ENCODE measurements at regions not wholly inside any gene's neighbourhood (a gene's known extent, or its start where the extent isn't known, plus 50 kb on each side); places are given as distances from the start of the nearest gene placed in this dataset.

DNA sequence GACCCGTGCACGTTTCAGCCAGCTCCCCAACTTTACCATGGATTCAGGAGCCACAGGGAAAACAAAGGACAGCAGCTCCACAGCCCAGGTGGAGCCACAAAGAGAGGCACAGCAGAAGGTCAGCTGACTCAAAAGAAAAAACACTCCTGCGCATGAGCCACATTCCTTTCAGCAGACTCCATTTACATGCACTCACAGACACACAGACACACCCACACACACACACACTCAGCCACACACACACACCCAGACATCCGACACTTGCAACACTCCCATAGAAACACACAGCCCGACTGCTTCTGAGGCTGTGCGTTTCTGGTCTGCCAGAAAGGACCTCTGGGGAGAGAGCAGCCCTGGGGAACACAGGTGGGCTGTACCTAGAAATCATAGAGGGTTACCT, 2335.5 kb downstream of the TP53TG3F start:
- Histone ChIP-seq H3K9ac (ENCODE audit: low read length) (no peak overlapping the region), H3K27me3 (replicated peaks in 1 of 4; ENCODE audit: control extremely low read depth in 1 of 4, control insufficient read depth in 3 of 4, insufficient read depth in 4 of 4, low read length in 3 of 4) (no peaks in the 10 kb centered on the region), H3K4me3 (ENCODE audit: control extremely low read depth in 1 of 5, extremely low read depth in 1 of 5, insufficient read depth in 1 of 5, low read depth in 2 of 5, low read length in 4 of 5) (no peak overlapping the region), H3K4me2 (replicated peaks; ENCODE audit: low read depth, low read length, poor library complexity, severe bottlenecking) (no peak overlapping the region), H3K27ac (ENCODE audit: low read length in 2 of 2) (no peak overlapping the region), H3K79me2 (ENCODE audit: control insufficient read depth, insufficient read depth, low read length) (no peaks in the 10 kb centered on the region), H2AFZ (ENCODE audit: insufficient read depth, low read depth, low read length, poor library complexity, severe bottlenecking) (no peak overlapping the region), H4K20me1 (ENCODE audit: control insufficient read depth, insufficient read depth, low read length, poor library complexity, severe bottlenecking) (no peaks in the 10 kb centered on the region), H3K36me3 (replicated peaks in 1 of 2; ENCODE audit: control extremely low read depth in 1 of 2, control insufficient read depth in 1 of 2, extremely low read depth in 1 of 2, insufficient read depth in 2 of 2, low read length in 1 of 2) (no peaks in the 10 kb centered on the region), H3K9me3 (ENCODE audit: control extremely low read depth in 1 of 3, control insufficient read depth in 2 of 3, insufficient read depth in 1 of 3, low read length in 2 of 3) (peaks cover 0 to 63% (median under 1%) of the 10 kb centered on the region in 3 donors), H3K4me1 (ENCODE audit: control insufficient read depth in 2 of 2, insufficient read depth in 2 of 2, low read length in 2 of 2) (no peaks in the 10 kb centered on the region)
- intact Hi-C loops (cut with micrococcal nuclease) = no loop called here
- ChIA-PET POLR2A (no interaction called here), CTCF (no interaction called here)
- 63% methylated on average over 6 of the region's 6 CpGs for WGBS (ENCODE audit: insufficient coverage)
- Mint-ChIP-seq H3K4me1 (no peaks in the 10 kb centered on the region), H3K27ac (no peak overlapping the region), H3K27me3 (no peaks in the 10 kb centered on the region), H3K4me3 (no peak overlapping the region), H3K9me3 (ENCODE audit: insufficient read depth) (peaks cover 9% of the 10 kb centered on the region)
- no peak for ATAC-seq (ENCODE audit: low read depth)
- DNase-seq = no peak
- TF ChIP-seq, protein P1, sequence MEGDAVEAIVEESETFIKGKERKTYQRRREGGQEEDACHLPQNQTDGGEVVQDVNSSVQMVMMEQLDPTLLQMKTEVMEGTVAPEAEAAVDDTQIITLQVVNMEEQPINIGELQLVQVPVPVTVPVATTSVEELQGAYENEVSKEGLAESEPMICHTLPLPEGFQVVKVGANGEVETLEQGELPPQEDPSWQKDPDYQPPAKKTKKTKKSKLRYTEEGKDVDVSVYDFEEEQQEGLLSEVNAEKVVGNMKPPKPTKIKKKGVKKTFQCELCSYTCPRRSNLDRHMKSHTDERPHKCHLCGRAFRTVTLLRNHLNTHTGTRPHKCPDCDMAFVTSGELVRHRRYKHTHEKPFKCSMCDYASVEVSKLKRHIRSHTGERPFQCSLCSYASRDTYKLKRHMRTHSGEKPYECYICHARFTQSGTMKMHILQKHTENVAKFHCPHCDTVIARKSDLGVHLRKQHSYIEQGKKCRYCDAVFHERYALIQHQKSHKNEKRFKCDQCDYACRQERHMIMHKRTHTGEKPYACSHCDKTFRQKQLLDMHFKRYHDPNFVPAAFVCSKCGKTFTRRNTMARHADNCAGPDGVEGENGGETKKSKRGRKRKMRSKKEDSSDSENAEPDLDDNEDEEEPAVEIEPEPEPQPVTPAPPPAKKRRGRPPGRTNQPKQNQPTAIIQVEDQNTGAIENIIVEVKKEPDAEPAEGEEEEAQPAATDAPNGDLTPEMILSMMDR (IDR thresholded peaks at IDR 0.05) = no peak
- no peak for TF ChIP-seq EZH2 (IDR thresholded peaks at IDR 0.05; ENCODE audit: borderline replicate concordance, insufficient read depth, low read depth, low read length, poor library complexity, severe bottlenecking)

DNA sequence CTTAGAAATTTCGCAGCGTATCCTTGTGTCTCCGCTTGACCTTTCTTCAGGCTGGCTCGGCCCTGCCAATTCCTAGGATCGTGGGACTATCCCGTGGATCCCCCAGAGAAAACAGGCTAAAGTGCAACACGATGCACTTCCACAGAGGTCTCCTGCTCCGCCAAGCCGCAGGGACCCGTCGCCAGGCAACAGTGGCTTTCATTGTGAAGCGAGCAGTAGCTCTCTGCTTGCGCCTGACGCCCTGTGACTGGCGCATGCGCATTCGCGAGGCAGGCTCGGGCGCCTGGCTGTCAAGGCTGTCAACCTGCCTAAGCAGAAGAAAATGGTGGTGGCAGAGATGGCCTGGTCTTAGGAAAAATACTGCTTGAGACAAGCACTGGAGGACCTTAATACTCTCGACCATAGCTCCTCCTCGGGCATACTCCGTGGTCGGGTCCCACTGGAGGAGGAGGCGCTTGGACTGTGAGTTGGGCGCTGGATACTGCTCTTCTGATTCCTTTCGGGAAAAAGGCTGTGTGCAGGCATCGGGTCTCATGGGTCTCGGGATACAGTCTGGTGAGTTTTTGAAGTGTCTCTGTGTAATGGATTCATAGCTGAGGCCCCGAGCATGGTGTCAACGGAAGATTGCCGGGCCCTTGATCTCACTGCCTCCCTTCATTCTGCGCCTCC, 2336.1 kb downstream of the TP53TG3F start:
- intact Hi-C loops (cut with micrococcal nuclease) = no loop called here
- Mint-ChIP-seq H3K9me3 (ENCODE audit: insufficient read depth) (peaks cover 9% of the 10 kb centered on the region), H3K4me3 (no peak overlapping the region), H3K27me3 (no peaks in the 10 kb centered on the region), H3K4me1 (no peaks in the 10 kb centered on the region), H3K27ac (no peak overlapping the region)
- Histone ChIP-seq H3K4me3 (ENCODE audit: control extremely low read depth in 1 of 5, extremely low read depth in 1 of 5, insufficient read depth in 1 of 5, low read depth in 2 of 5, low read length in 4 of 5) (no peak overlapping the region), H3K9ac (ENCODE audit: low read length) (no peak overlapping the region), H3K27me3 (replicated peaks in 1 of 4; ENCODE audit: control extremely low read depth in 1 of 4, control insufficient read depth in 3 of 4, insufficient read depth in 4 of 4, low read length in 3 of 4) (no peaks in the 10 kb centered on the region), H3K36me3 (replicated peaks in 1 of 2; ENCODE audit: control extremely low read depth in 1 of 2, control insufficient read depth in 1 of 2, extremely low read depth in 1 of 2, insufficient read depth in 2 of 2, low read length in 1 of 2) (no peaks in the 10 kb centered on the region), H3K79me2 (ENCODE audit: control insufficient read depth, insufficient read depth, low read length) (no peaks in the 10 kb centered on the region), H3K27ac (ENCODE audit: low read length in 2 of 2) (no peak overlapping the region), H4K20me1 (ENCODE audit: control insufficient read depth, insufficient read depth, low read length, poor library complexity, severe bottlenecking) (no peaks in the 10 kb centered on the region), H3K4me2 (replicated peaks; ENCODE audit: low read depth, low read length, poor library complexity, severe bottlenecking) (no peak overlapping the region), H3K4me1 (ENCODE audit: control insufficient read depth in 2 of 2, insufficient read depth in 2 of 2, low read length in 2 of 2) (no peaks in the 10 kb centered on the region), H2AFZ (ENCODE audit: insufficient read depth, low read depth, low read length, poor library complexity, severe bottlenecking) (no peak overlapping the region), H3K9me3 (ENCODE audit: control extremely low read depth in 1 of 3, control insufficient read depth in 2 of 3, insufficient read depth in 1 of 3, low read length in 2 of 3) (peaks cover 0 to 60% (median 2%) of the 10 kb centered on the region in 3 donors)
- no peak for DNase-seq
- WGBS (ENCODE audit: insufficient coverage) = 68% methylated on average over 29 of the region's 33 CpGs
- no peak for TF ChIP-seq EZH2 (IDR thresholded peaks at IDR 0.05; ENCODE audit: borderline replicate concordance, insufficient read depth, low read depth, low read length, poor library complexity, severe bottlenecking)
- TF ChIP-seq, protein P1 (IDR thresholded peaks at IDR 0.05) = no peak
- ATAC-seq (ENCODE audit: low read depth) = no peak
- ChIA-PET CTCF (no interaction called here), POLR2A (no interaction called here)

Data from B cell (primary cell).